Activated CD8-positive, alpha-beta memory T cell treated with anti-CD3 and anti-CD28 coated beads, Interleukin-2, amount 10 ng/mL, durations not matched to agents 7 days and 5 days (primary cell): ENCODE measurements at regions not wholly inside any gene's neighbourhood (a gene's known extent, or its start where the extent isn't known, plus 50 kb on each side); places are given as distances from the start of the nearest gene placed in this dataset.

ENCODE experiments used
- ATAC-seq: fragments of 150-1000 bp; cut with Tn5 transposase; one replicate; pipeline ENCODE4 v1.10.0; 2021; ENCODE audit warnings: moderate library complexity
- CTCF ChIA-PET: fragments of 350-600 bp; sonication (Branson Sonifier 250); formaldehyde crosslinking; loops from one replicate; lab custom pipeline; 2021; ENCODE audit warnings: antibody characterized with exemption; lab: Charles Lee
- DNase-seq: peaks from one replicate; pipeline ENCODE4 v3.0.0-alpha.2; 2020
- H3K27ac Mint-ChIP-seq: one replicate; pipeline ENCODE4 v1.8.0; 2021; ENCODE audit warnings: mild to moderate bottlenecking, mixed read lengths
- H3K27me3 Mint-ChIP-seq: one replicate; pipeline ENCODE4 v1.8.0; 2021; ENCODE audit warnings: mixed read lengths
- H3K36me3 Mint-ChIP-seq: one replicate; pipeline ENCODE4 v1.8.0; 2021; ENCODE audit warnings: mild to moderate bottlenecking, mixed read lengths
- H3K4me1 Mint-ChIP-seq: one replicate; pipeline ENCODE4 v1.8.0; 2021; ENCODE audit warnings: mixed read lengths
- H3K4me3 Mint-ChIP-seq: one replicate; pipeline ENCODE4 v1.8.0; 2021; ENCODE audit warnings: mild to moderate bottlenecking, moderate library complexity, mixed read lengths
- H3K9me3 Mint-ChIP-seq: one replicate; pipeline ENCODE4 v1.8.0; 2022; ENCODE audit warnings: low read depth, mixed read lengths

DNA sequence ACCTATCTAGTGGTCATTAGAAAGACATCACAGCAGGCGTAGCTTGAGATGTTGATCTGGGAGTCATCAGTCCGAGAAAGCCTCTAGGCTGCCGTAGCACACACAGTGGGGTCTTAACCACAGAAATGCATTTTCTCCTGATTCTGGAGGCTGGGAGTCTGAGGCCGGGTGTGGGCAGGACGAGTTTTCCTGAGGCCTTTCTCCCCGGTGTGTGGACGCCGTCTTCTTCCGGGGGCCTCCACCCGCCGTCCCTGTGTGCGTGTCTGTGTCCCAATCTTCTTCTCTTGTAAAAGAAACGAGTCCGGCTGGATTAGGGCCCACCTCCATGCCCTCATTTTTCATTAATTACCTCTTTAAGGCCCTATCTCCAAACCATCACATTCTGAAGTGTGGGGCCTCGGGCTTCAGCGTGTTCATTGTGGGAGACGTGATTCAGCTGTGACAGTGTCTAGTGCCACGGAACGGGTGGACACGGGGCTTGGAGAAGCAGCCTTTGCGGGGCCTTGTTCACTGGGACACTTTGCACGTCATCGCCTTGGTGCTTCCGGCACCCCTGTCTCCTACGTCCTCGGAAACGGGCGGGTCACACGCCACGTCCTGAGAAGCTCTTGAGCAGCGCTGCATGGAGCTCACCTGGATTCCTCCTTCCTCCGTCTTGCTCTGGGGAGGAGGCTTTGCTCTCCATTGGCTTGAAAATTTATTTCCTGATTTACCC lies 208.9 kb upstream of the SOX1 start:
- H3K9me3 Mint-ChIP-seq = peaks cover 4% of the 10 kb centered on the region
- no peaks in the 10 kb centered on the region for H3K27me3 Mint-ChIP-seq
- ATAC-seq (no peak), DNase-seq (no peak)
- CTCF ChIA-PET = no interaction called here
- H3K27ac Mint-ChIP-seq = no peak overlapping the region
- H3K4me3 Mint-ChIP-seq = no peak overlapping the region
- no peaks in the 10 kb centered on the region for H3K36me3 Mint-ChIP-seq
- H3K4me1 Mint-ChIP-seq = no peaks in the 10 kb centered on the region

DNA sequence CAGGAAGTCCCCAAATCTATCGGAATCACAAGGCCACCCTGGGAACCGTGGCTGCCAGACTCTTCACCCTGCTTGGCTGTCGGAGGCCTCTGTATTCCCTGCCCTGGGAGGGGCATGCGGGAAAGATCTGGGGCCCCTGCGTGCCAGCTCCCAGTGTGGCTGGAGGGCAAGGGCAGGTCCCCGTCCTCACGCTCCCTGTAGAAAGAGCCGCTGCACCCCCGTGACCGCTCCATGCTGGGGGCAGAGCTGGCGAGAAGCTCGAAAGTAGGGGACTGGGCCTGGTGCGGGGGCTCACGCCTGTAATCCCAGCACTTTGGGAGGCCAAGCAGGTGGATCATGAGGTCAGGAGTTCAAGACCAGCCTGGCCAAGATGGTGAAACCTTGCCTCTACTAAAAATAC lies 208.4 kb upstream of the SOX1 start:
- Mint-ChIP-seq H3K27me3 (no peaks in the 10 kb centered on the region), H3K9me3 (peaks cover 4% of the 10 kb centered on the region), H3K27ac (no peak overlapping the region), H3K4me1 (no peaks in the 10 kb centered on the region), H3K4me3 (no peak overlapping the region), H3K36me3 (no peaks in the 10 kb centered on the region)
- CTCF ChIA-PET = no interaction called here
- no peak for ATAC-seq
- no peak for DNase-seq

DNA sequence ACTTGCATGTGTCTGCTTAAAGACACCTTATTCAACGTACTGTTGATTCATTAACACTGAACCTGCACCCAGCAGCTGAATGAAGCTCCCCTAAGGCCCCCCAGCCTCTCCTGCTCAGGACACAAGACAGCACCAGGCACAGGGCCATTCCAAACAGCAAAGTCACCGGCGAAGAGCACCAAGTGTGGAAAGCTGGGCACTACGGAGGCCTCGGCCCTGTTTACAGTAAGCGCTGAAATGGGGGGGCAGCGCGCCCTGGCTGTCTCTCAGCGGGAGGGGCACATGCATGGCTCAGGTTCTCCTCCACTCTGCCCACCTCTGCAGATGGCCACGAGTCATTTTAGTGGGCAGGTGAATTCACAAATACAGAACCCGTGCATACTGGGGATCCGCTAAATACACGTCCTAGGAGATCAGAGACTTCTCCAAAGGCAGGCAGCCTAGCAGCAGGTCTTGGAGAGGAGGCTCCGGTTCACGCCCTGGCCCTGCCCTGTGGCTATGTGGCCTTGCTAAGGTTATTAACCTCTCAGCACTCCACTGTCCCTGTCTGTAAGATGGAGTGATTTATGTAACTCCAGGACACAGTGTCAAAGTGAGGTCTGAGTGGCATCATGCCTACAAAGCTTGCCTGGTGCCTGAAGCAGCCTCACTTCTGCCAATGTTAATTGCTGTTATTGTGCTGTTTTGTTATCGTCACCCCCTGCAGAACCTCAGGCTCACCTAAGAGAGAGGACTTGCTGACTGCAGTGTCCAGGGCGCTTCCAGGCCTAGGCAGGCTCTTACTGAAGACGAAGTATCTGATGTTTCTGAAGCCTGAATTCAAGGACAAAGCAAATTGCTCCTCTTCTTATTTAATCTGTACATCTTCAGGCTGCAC lies 207.4 kb upstream of the SOX1 start:
- Mint-ChIP-seq H3K27ac (no peak overlapping the region), H3K36me3 (no peaks in the 10 kb centered on the region), H3K4me3 (no peak overlapping the region), H3K9me3 (peaks cover 4% of the 10 kb centered on the region), H3K4me1 (no peaks in the 10 kb centered on the region), H3K27me3 (no peaks in the 10 kb centered on the region)
- CTCF ChIA-PET = no interaction called here
- DNase-seq (no peak), ATAC-seq (no peak)

- Mint-ChIP-seq H3K27me3 (no peaks in the 10 kb centered on the region), H3K9me3 (peaks cover 4% of the 10 kb centered on the region), H3K4me1 (no peaks in the 10 kb centered on the region), H3K36me3 (no peaks in the 10 kb centered on the region), H3K4me3 (no peak overlapping the region), H3K27ac (no peak overlapping the region)
- CTCF ChIA-PET = no interaction called here
- ATAC-seq (no peak), DNase-seq (no peak)
Observed at GRCh38 chr13:111860231-111860552, 206.8 kb upstream of the SOX1 start.

DNA sequence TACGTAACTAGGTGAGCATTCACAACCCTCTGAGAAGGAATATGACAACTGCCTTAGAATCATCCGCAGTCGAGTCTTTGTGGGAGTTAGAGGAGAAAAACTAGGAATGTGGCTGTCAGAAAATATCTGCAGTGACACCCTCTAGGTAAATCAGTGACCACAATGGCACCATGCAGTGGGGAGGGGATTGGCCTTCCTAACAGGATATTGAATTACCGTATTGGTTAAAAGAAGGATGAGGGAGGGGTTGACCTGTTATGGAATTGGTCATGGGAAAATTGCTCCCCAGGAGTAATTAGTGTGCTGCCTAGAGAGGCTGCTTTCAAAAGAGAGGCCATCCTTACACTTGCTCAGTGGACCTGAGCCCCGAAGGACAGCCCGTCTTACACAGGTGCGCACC lies 205.6 kb upstream of the SOX1 start:
- Mint-ChIP-seq H3K9me3 (peaks cover 4% of the 10 kb centered on the region), H3K27ac (no peak overlapping the region), H3K27me3 (no peaks in the 10 kb centered on the region), H3K36me3 (no peaks in the 10 kb centered on the region), H3K4me3 (no peak overlapping the region), H3K4me1 (no peaks in the 10 kb centered on the region)
- ATAC-seq = no peak
- CTCF ChIA-PET = no interaction called here
- no peak for DNase-seq

DNA sequence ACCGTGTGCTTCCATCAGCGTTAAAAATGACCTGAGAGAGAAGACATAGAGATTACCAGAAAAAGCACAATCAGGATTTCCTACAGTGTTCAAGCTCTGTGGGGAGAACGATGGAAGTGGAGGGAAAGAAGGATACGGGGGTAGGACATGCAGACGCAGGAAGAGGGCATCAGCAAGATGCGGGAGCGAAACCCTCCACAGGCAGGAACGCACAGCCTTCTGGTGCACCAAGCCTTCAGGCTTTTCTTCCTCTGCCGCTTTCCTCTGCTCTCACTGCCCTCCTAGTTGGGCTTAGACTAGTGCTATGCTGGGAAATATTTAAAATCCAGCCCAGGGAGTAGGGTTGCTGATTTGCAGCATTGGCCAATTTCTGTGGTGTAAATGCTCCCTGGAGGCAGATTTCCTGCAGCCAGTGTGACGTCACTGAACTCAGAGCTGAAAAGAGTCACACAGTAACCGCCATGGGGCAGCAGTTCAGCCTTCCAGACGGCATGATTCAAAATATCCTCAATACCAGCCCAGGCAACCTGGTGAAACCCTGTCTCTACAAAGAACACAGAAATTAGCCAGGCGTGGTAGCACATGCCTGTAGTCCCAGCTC lies 205.1 kb upstream of the SOX1 start:
- no peak for DNase-seq
- H3K9me3 Mint-ChIP-seq = peaks cover 4% of the 10 kb centered on the region
- H3K27ac Mint-ChIP-seq = no peak overlapping the region
- no peaks in the 10 kb centered on the region for H3K4me1 Mint-ChIP-seq
- H3K36me3 Mint-ChIP-seq = no peaks in the 10 kb centered on the region
- CTCF ChIA-PET = no interaction called here
- H3K4me3 Mint-ChIP-seq = no peak overlapping the region
- H3K27me3 Mint-ChIP-seq = no peaks in the 10 kb centered on the region
- no peak for ATAC-seq

DNA sequence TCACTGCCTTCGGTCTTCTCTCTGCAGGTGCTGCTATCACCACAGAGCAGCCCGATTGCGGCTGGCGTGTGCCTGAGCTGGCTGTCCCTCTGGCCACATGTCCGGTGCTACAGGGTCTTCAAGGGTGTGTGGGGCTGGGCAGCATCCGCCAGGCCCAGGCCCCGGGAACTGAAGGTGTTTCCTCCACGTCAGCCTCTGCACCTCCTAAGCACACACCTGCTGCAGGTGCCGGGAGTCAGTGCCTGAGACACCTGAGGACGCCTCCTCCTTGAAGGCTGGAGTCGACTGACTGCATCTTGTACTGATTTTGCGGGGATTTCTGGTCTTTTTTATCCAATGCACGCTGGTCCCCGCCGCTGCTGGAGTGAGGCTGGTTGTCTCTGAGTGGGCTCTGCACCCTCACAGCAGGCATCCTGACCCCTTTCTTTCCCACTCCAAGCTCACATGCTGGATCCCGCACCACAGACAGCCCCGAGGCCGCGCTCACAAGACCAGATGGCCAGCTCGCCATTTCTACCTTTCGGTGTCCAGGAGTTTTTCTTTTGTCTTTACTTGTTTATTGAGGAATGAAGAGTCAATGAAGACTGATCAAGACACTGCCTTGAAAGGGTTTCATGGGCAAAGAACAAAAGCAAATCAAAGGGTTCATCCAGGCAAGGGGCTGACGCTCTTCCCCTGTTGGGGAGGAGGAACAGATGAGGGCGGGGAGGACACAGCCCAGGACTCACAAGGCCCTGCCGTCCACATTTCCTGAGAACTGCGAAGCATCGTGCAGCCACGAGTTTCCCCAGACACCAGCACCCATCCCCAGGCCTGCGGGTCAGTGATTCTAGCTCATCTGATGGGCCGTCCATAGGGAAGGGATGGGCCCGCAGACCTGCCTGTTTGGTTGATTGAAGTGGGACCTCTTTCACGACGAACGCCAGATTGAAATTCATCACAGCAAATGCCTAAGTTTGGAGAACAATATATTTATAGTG lies 203.8 kb upstream of the SOX1 start:
- Mint-ChIP-seq H3K4me3 (no peak overlapping the region), H3K9me3 (peaks cover 4% of the 10 kb centered on the region), H3K27me3 (no peaks in the 10 kb centered on the region), H3K27ac (no peak overlapping the region), H3K36me3 (no peaks in the 10 kb centered on the region), H3K4me1 (no peaks in the 10 kb centered on the region)
- CTCF ChIA-PET = no interaction called here
- DNase-seq (no peak), ATAC-seq (no peak)

- CTCF ChIA-PET = no interaction called here
- no peak for DNase-seq
- no peak for ATAC-seq
Observed at GRCh38 chr13:111864566-111864965, 202.4 kb upstream of the SOX1 start.

DNA sequence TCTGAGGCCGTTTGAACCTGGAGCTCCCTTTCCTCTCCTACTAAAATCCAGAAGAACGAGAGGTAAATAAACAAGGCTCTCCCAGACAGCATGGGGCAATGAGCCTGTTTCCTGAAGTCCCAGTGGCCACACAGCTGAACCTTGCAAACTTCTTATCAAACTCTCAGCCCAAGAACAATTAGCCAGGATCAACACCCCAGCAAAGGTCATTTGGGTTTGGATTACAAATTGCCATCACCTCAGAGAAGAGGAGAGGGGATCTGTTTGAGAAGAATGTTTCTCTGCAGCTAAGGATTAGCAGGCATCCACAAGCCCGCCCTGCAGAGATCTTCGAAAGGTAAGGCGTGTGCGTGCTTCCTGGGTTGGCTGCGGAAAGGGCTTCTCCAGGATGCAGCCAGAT lies 201.9 kb upstream of the SOX1 start:
- H3K36me3 Mint-ChIP-seq = no peaks in the 10 kb centered on the region
- DNase-seq (no peak), ATAC-seq (no peak)
- H3K27me3 Mint-ChIP-seq = no peaks in the 10 kb centered on the region
- H3K9me3 Mint-ChIP-seq = peaks cover 4% of the 10 kb centered on the region
- no peak overlapping the region for H3K4me3 Mint-ChIP-seq
- no peak overlapping the region for H3K27ac Mint-ChIP-seq
- H3K4me1 Mint-ChIP-seq = no peaks in the 10 kb centered on the region
- CTCF ChIA-PET = no interaction called here

More at GRCh38 chr13:111864566-111864965, 202.4 kb upstream of the SOX1 start:
- Mint-ChIP-seq H3K4me1 (no peaks in the 10 kb centered on the region), H3K27ac (no peak overlapping the region), H3K27me3 (no peaks in the 10 kb centered on the region), H3K4me3 (no peak overlapping the region), H3K9me3 (peaks cover 4% of the 10 kb centered on the region), H3K36me3 (no peaks in the 10 kb centered on the region)

DNA sequence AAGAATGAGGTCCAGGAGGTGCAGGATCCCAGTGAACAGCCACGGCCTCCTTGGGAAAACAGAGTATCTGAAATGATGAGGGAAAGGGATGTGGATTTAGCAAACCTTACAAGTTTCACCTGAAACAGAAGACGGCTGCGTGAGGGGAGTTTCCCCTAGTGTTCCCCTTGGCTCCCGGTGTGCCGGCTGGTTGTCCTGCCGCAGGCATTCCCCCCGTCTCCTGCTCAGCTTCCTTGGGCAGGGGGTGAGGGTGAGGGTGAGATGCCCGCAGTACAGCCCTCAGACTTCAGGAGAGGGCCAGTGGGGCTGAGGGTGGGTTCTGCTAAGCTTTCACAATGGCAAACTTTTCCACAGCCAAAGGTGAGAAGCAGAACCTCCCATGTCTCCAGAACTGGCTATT lies 201.1 kb upstream of the SOX1 start:
- no peaks in the 10 kb centered on the region for H3K27me3 Mint-ChIP-seq
- CTCF ChIA-PET = no interaction called here

GRCh38 chr13:111866731-111867245 lies 200.2 kb upstream of the SOX1 start:
- no peaks in the 10 kb centered on the region for H3K27me3 Mint-ChIP-seq
- ATAC-seq (no peak), DNase-seq (no peak)
- no peaks in the 10 kb centered on the region for H3K4me1 Mint-ChIP-seq
- CTCF ChIA-PET = no interaction called here
- H3K9me3 Mint-ChIP-seq = peaks cover 4% of the 10 kb centered on the region
- no peak overlapping the region for H3K27ac Mint-ChIP-seq
- H3K4me3 Mint-ChIP-seq = no peak overlapping the region
- no peaks in the 10 kb centered on the region for H3K36me3 Mint-ChIP-seq

More for the DNA sequence above, 201.1 kb upstream of the SOX1 start:
- Mint-ChIP-seq H3K4me3 (no peak overlapping the region), H3K4me1 (no peaks in the 10 kb centered on the region), H3K27ac (no peak overlapping the region), H3K9me3 (peaks cover 4% of the 10 kb centered on the region), H3K36me3 (no peaks in the 10 kb centered on the region)
- ATAC-seq (no peak), DNase-seq (no peak)

GRCh38 chr13:111867657-111868056 lies 199.3 kb upstream of the SOX1 start:
- no peak overlapping the region for H3K4me3 Mint-ChIP-seq
- peaks cover 4% of the 10 kb centered on the region for H3K9me3 Mint-ChIP-seq
- no peaks in the 10 kb centered on the region for H3K36me3 Mint-ChIP-seq
- H3K27me3 Mint-ChIP-seq = no peaks in the 10 kb centered on the region
- no peak overlapping the region for H3K27ac Mint-ChIP-seq
- CTCF ChIA-PET = no interaction called here
- H3K4me1 Mint-ChIP-seq = no peaks in the 10 kb centered on the region
- DNase-seq (no peak), ATAC-seq (no peak)

DNA sequence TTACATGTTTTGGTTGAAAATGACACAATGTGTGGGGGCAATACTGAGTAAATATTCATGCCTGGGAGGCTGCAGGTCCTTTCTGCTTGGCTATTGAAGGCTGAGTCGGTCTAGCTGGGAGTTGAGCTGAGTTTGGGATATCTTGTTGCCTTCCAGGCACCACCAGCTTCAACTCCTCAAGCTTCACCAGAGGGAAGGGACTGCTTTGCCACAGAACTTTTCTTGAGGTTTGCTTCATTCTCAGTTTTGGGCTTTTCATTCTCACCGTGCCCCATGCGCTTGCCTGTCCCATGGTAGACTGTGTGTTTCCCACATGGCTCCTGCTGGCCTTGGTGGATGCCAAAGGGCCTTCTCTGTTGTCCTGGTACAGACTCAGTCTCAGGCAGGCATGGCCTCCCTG lies 198.2 kb upstream of the SOX1 start:
- DNase-seq (no peak), ATAC-seq (no peak)
- H3K4me1 Mint-ChIP-seq = no peaks in the 10 kb centered on the region
- H3K9me3 Mint-ChIP-seq = peaks cover 5% of the 10 kb centered on the region
- CTCF ChIA-PET = no interaction called here
- H3K4me3 Mint-ChIP-seq = no peak overlapping the region
- H3K36me3 Mint-ChIP-seq = no peaks in the 10 kb centered on the region
- no peak overlapping the region for H3K27ac Mint-ChIP-seq
- H3K27me3 Mint-ChIP-seq = no peaks in the 10 kb centered on the region
